ENCODE measurements at regions not wholly inside any gene's neighbourhood (a gene's known extent, or its start where the extent isn't known, plus 50 kb on each side); places are given as distances from the start of the nearest gene placed in this dataset.
A peak's percentile ranks its signal among the peaks of the same experiment; 100 is the strongest.

GRCh38 chr7:68309806-68310205 is 1288.5 kb upstream of the AUTS2 start:
- DNase-seq: no peak
- Mint-ChIP-seq H3K4me1 (no peaks in the 10 kb centered on the region), H3K27me3 (no peaks in the 10 kb centered on the region), H3K4me3 (no peak overlapping the region), H3K27ac (no peak overlapping the region), H3K9me3 (peaks cover 11 to 25% of the 10 kb centered on the region in 2 donors)
- ATAC-seq: no peak

- Mint-ChIP-seq H3K4me1 (no peaks in the 10 kb centered on the region), H3K9me3 (peaks cover 11 to 25% of the 10 kb centered on the region in 2 donors), H3K4me3 (no peak overlapping the region)
Observed at GRCh38 chr7:68311958-68312357, 1286.3 kb upstream of the AUTS2 start.

GRCh38 chr7:68313806-68314205 is 1284.5 kb upstream of the AUTS2 start:
- H3K27ac Mint-ChIP-seq: no peak overlapping the region
- ATAC-seq (no peak), DNase-seq (no peak)
- H3K9me3 Mint-ChIP-seq: peaks cover 11 to 30% of the 10 kb centered on the region in 2 donors
- no peak overlapping the region for H3K4me3 Mint-ChIP-seq
- no peaks in the 10 kb centered on the region for H3K4me1 Mint-ChIP-seq
- H3K27me3 Mint-ChIP-seq: no peaks in the 10 kb centered on the region

More at GRCh38 chr7:68311958-68312357, 1286.3 kb upstream of the AUTS2 start:
- Mint-ChIP-seq H3K27me3 (no peaks in the 10 kb centered on the region), H3K27ac (no peak overlapping the region)
- DNase-seq (no peak), ATAC-seq (no peak)

GRCh38 chr7:68314208-68314607 is 1284.1 kb upstream of the AUTS2 start:
- H3K4me1 Mint-ChIP-seq: no peaks in the 10 kb centered on the region
- no peak overlapping the region for H3K4me3 Mint-ChIP-seq
- H3K27ac Mint-ChIP-seq: no peak overlapping the region

GRCh38 chr7:68317476-68317875 is 1280.8 kb upstream of the AUTS2 start:
- no peaks in the 10 kb centered on the region for H3K27me3 Mint-ChIP-seq
- H3K4me1 Mint-ChIP-seq: no peaks in the 10 kb centered on the region
- peaks cover 6 to 19% of the 10 kb centered on the region in 2 donors for H3K9me3 Mint-ChIP-seq
- no peak overlapping the region for H3K4me3 Mint-ChIP-seq
- ATAC-seq (no peak), DNase-seq (no peak)
- H3K27ac Mint-ChIP-seq: no peak overlapping the region

More at GRCh38 chr7:68314208-68314607, 1284.1 kb upstream of the AUTS2 start:
- DNase-seq (no peak), ATAC-seq (no peak)
- H3K9me3 Mint-ChIP-seq: peaks cover 11 to 31% of the 10 kb centered on the region in 2 donors
- no peaks in the 10 kb centered on the region for H3K27me3 Mint-ChIP-seq

- ATAC-seq: no peak
- H3K4me3 Mint-ChIP-seq: no peak overlapping the region
- no peak overlapping the region for H3K27ac Mint-ChIP-seq
- H3K27me3 Mint-ChIP-seq: no peaks in the 10 kb centered on the region
- H3K4me1 Mint-ChIP-seq: no peaks in the 10 kb centered on the region
- peaks cover 0 to 9% of the 10 kb centered on the region in 2 donors for H3K9me3 Mint-ChIP-seq
- no peak for DNase-seq
Observed at GRCh38 chr7:68319061-68319460, 1279.2 kb upstream of the AUTS2 start.

- Mint-ChIP-seq H3K27me3 (no peaks in the 10 kb centered on the region), H3K9me3 (peaks cover 0 to 9% of the 10 kb centered on the region in 2 donors), H3K4me3 (no peak overlapping the region), H3K27ac (no peak overlapping the region), H3K4me1 (no peaks in the 10 kb centered on the region)
- no peak for DNase-seq
- no peak for ATAC-seq
Observed at GRCh38 chr7:68321076-68321639, 1277.1 kb upstream of the AUTS2 start.

- ATAC-seq (no peak), DNase-seq (no peak)
- Mint-ChIP-seq H3K4me3 (no peak overlapping the region), H3K4me1 (no peaks in the 10 kb centered on the region), H3K27me3 (no peaks in the 10 kb centered on the region), H3K9me3 (peaks cover 5 to 9% of the 10 kb centered on the region in 2 donors), H3K27ac (no peak overlapping the region)
Observed at GRCh38 chr7:68321776-68322496, 1276.3 kb upstream of the AUTS2 start.

GRCh38 chr7:68324621-68325020 is 1273.7 kb upstream of the AUTS2 start:
- no peaks in the 10 kb centered on the region for H3K4me1 Mint-ChIP-seq

GRCh38 chr7:68334216-68334615 is 1264.1 kb upstream of the AUTS2 start:
- Mint-ChIP-seq H3K4me3 (no peak overlapping the region), H3K27me3 (no peaks in the 10 kb centered on the region), H3K27ac (no peak overlapping the region), H3K4me1 (no peaks in the 10 kb centered on the region), H3K9me3 (peaks cover 22 to 37% of the 10 kb centered on the region in 2 donors)
- ATAC-seq (no peak), DNase-seq (no peak)

More at GRCh38 chr7:68324621-68325020, 1273.7 kb upstream of the AUTS2 start:
- no peak for ATAC-seq
- H3K27me3 Mint-ChIP-seq: no peaks in the 10 kb centered on the region
- no peak overlapping the region for H3K4me3 Mint-ChIP-seq
- H3K9me3 Mint-ChIP-seq: peaks cover 0 to 10% of the 10 kb centered on the region in 2 donors
- no peak for DNase-seq
- no peak overlapping the region for H3K27ac Mint-ChIP-seq

- DNase-seq: no peak
- Mint-ChIP-seq H3K9me3 (peaks cover 25 to 37% of the 10 kb centered on the region in 2 donors), H3K27ac (no peak overlapping the region), H3K4me3 (no peak overlapping the region), H3K27me3 (no peaks in the 10 kb centered on the region), H3K4me1 (no peaks in the 10 kb centered on the region)
- no peak for ATAC-seq
Observed at GRCh38 chr7:68334636-68335272, 1263.5 kb upstream of the AUTS2 start.

GRCh38 chr7:68336594-68336993 is 1261.7 kb upstream of the AUTS2 start:
- H3K27ac Mint-ChIP-seq: no peak overlapping the region
- DNase-seq: no peak
- no peak overlapping the region for H3K4me3 Mint-ChIP-seq
- no peaks in the 10 kb centered on the region for H3K27me3 Mint-ChIP-seq
- H3K4me1 Mint-ChIP-seq: no peaks in the 10 kb centered on the region
- ATAC-seq: no peak
- H3K9me3 Mint-ChIP-seq: peaks cover 22 to 40% of the 10 kb centered on the region in 2 donors

GRCh38 chr7:68348401-68348800 is 1249.9 kb upstream of the AUTS2 start:
- no peak overlapping the region for H3K27ac Mint-ChIP-seq
- H3K4me3 Mint-ChIP-seq: no peak overlapping the region
- H3K4me1 Mint-ChIP-seq: no peaks in the 10 kb centered on the region
- ATAC-seq: no peak
- DNase-seq: no peak
- peaks cover 8 to 10% of the 10 kb centered on the region in 2 donors for H3K9me3 Mint-ChIP-seq
- H3K27me3 Mint-ChIP-seq: no peaks in the 10 kb centered on the region

- DNase-seq (no peak), ATAC-seq (no peak)
- no peak overlapping the region for H3K4me3 Mint-ChIP-seq
- no peak overlapping the region for H3K27ac Mint-ChIP-seq
- H3K9me3 Mint-ChIP-seq: peaks cover 15 to 45% of the 10 kb centered on the region in 2 donors
- H3K4me1 Mint-ChIP-seq: no peaks in the 10 kb centered on the region
- H3K27me3 Mint-ChIP-seq: no peaks in the 10 kb centered on the region
Observed at GRCh38 chr7:68362745-68363518, 1235.3 kb upstream of the AUTS2 start.

- Mint-ChIP-seq H3K9me3 (peaks cover 15 to 56% of the 10 kb centered on the region in 2 donors), H3K27ac (peak overlapping the region in 1 of 2 donors; percentile 72), H3K4me1 (no peaks in the 10 kb centered on the region), H3K27me3 (no peaks in the 10 kb centered on the region), H3K4me3 (no peak overlapping the region)
- ATAC-seq (no peak), DNase-seq (no peak)
Observed at GRCh38 chr7:68364886-68365625, 1233.2 kb upstream of the AUTS2 start.

Data from stimulated activated naive CD8-positive, alpha-beta T cell treated with anti-CD3 and anti-CD28 coated beads, Interleukin-15, amount 100 ng/mL, for 72 hours (primary cell).